GM12878 (cell line): ENCODE measurements at regions not wholly inside any gene's neighbourhood (a gene's known extent, or its start where the extent isn't known, plus 50 kb on each side); places are given as distances from the start of the nearest gene placed in this dataset.

Experiments used
- ATAC-seq: fragments of 200-7000 bp; cut with Tn5 transposase; 3 replicates; pipeline ENCODE4 v1.9.1; 2020; ENCODE audit warnings: mild to moderate bottlenecking, moderate library complexity
- BruUV-seq: library from RNA; stranded (reverse); fragments of 400-500 nt; replicated peaks from 2 replicates; lab custom pipeline; 2021; lab: Mats Ljungman, UMichigan
- CTCF ChIA-PET: fragments of 300-600 bp; sonication (Branson Sonifier 250); formaldehyde crosslinking; extraction: SDS; loops from one replicate; lab custom pipeline; 2021; ENCODE audit warnings: inconsistent platforms; lab: Yijun Ruan, JAX
- POLR2A ChIA-PET: fragments of 350-600 bp; formaldehyde crosslinking; extraction: SDS; loops from one replicate; lab custom pipeline; 2021; ENCODE audit warnings: inconsistent platforms; lab: Charles Lee
- RAD21 ChIA-PET: fragments of 300-600 bp; sonication (Branson Sonifier 250); formaldehyde crosslinking; loops from one replicate; lab custom pipeline; 2023; ENCODE audit warnings: antibody characterized with exemption; ENCODE audit not compliant: unreplicated experiment; lab: Charles Lee
- SMC1A ChIA-PET: fragments of 300-600 bp; sonication (Branson Sonifier 250); formaldehyde crosslinking; loops from one replicate; lab custom pipeline; 2023; ENCODE audit not compliant: unreplicated experiment, uncharacterized antibody; lab: Charles Lee
- DNase-seq: peaks from one replicate; pipeline ENCODE4 v3.0.0-alpha.2; 2011; ENCODE audit warnings: low read depth, low spot score
- FAIRE-seq: peaks from 3 replicates; lab custom pipeline; 2011; peaks lifted over from hg19 to GRCh38; lab: Jason Lieb, UNC
- H2AFZ ChIP-seq: 2 replicates; pipeline ENCODE4 v1.6.0; 2011; ENCODE audit warnings: low read depth, low read length, control low read depth; ENCODE audit not compliant: control insufficient read depth
- H3K27ac ChIP-seq: 2 replicates; pipeline ENCODE4 v1.5.1; 2011; ENCODE audit warnings: control low read depth; ENCODE audit not compliant: control insufficient read depth, insufficient read depth
- H3K27me3 ChIP-seq, 2 experiments: replicated peaks in 1 of 2; 2 replicates each; pipeline versions ENCODE4 v1.6.0 to v1.6.1; 2011; ENCODE audit warnings: low read length in 1 of 2; ENCODE audit not compliant: control insufficient read depth in 2 of 2, insufficient read depth in 2 of 2
- H3K36me3 ChIP-seq, 2 experiments: 2 replicates each; pipeline ENCODE4 v1.5.1; 2011; ENCODE audit warnings: low read length in 1 of 2; ENCODE audit not compliant: control insufficient read depth in 2 of 2, insufficient read depth in 2 of 2
- H3K4me1 ChIP-seq: 2 replicates; pipeline ENCODE4 v1.6.1; 2011; ENCODE audit warnings: mild to moderate bottlenecking, low read length, moderate library complexity, mixed read lengths; ENCODE audit not compliant: control insufficient read depth, insufficient read depth
- H3K4me2 ChIP-seq: 2 replicates; pipeline ENCODE4 v1.6.0; 2011; ENCODE audit warnings: control low read depth; ENCODE audit not compliant: control insufficient read depth, insufficient read depth
- H3K4me3 ChIP-seq: fragments of 200-600 bp; sonication (generic); 2 replicates; pipeline ENCODE4 v1.5.1; 2016
- H3K79me2 ChIP-seq: 2 replicates; pipeline ENCODE4 v1.6.0; 2011; ENCODE audit warnings: low read length; ENCODE audit not compliant: control insufficient read depth, insufficient read depth
- H3K9ac ChIP-seq: 2 replicates; pipeline ENCODE4 v1.8.0; 2011; ENCODE audit warnings: low read length, control low read depth, mixed read lengths; ENCODE audit not compliant: control insufficient read depth, insufficient read depth
- H3K9me3 ChIP-seq: replicated peaks from 3 replicates; pipeline ENCODE4 v1.5.1; 2011; ENCODE audit warnings: mild to moderate bottlenecking, low read length; ENCODE audit not compliant: control insufficient read depth, insufficient read depth
- H4K20me1 ChIP-seq: 2 replicates; pipeline ENCODE4 v1.6.0; 2011; ENCODE audit not compliant: control insufficient read depth, insufficient read depth
- CTCF ChIP-seq, 3 experiments: IDR thresholded peaks in 2 of 3; conservative IDR thresholded peaks in 1 of 3; 2 replicates each; pipeline ENCODE4 v1.5.1; 2011; ENCODE audit warnings: low read depth in 3 of 3, low read length in 3 of 3, mild to moderate bottlenecking in 3 of 3, control low read depth in 2 of 3, moderate library complexity in 2 of 3, inconsistent platforms in 1 of 3, mixed read lengths in 1 of 3; ENCODE audit not compliant: control insufficient read depth in 2 of 3, insufficient read depth in 1 of 3; ENCODE audit errors: extremely low read depth in 1 of 3
- IRF3 ChIP-seq: fragments of 450-650 bp; IDR thresholded peaks from 2 replicates; pipeline ENCODE4 v1.6.1; 2014; ENCODE audit warnings: mild to moderate bottlenecking
- MTA3 ChIP-seq: IDR thresholded peaks from 2 replicates; pipeline ENCODE4 v1.6.1; 2012; ENCODE audit warnings: low read length, inconsistent platforms, borderline replicate concordance
- RAD21 ChIP-seq: IDR thresholded peaks from 2 replicates; pipeline ENCODE4 v1.6.1; 2011; ENCODE audit warnings: mild to moderate bottlenecking, low read depth, low read length, moderate library complexity; ENCODE audit not compliant: insufficient read depth
- WGBS: methylation state at CpG from one replicate; pipeline ENCODE4 v1.1.6; 2016; ENCODE audit warnings: low lambda C conversion rate; ENCODE audit not compliant: insufficient replicate concordance, insufficient coverage; ENCODE audit errors: missing lambda C conversion rate; 5-methylcytosine and 5-hydroxymethylcytosine counted together
- in situ Hi-C: fragments of 300-500 bp; cut with MboI; formaldehyde crosslinking; loops from 9 replicates; pipeline ENCODE4 v1.14.3; 2018; ENCODE audit warnings: mixed read lengths
- intact Hi-C: fragments of 100-400 bp; cut with micrococcal nuclease; formaldehyde crosslinking; loops from one replicate; pipeline ENCODE4 v1.14.2; 2022; ENCODE audit not compliant: unreplicated experiment

GRCh38 chr11:116217006-116217405, 555.8 kb downstream of the BUD13 start:
- RAD21 ChIA-PET, result no interaction called here
- Histone ChIP-seq H3K4me1 (no peaks in the 10 kb centered on the region), H3K36me3 (no peaks in the 10 kb centered on the region), H4K20me1 (no peaks in the 10 kb centered on the region), H3K9ac (no peak overlapping the region)
- no TSS peak for BruUV-seq
- no peak for DNase-seq
- CTCF ChIA-PET, result interaction anchor here (0.6 to 1.8 kb wide), 8 partner anchors 12 to 892 kb away, joined by 3 to 7 read pairs (median 4); no protein-coding TSS in a partner anchor
- POLR2A ChIA-PET, result no interaction called here
- 5% methylated on average over 6 of the region's 6 CpGs for WGBS
- TF ChIP-seq MTA3 (no peak), CTCF (IDR thresholded peaks at IDR 0.05 in 2 of 3, conservative IDR thresholded peaks at IDR 0.05 in 1 of 3; ENCODE audit: control insufficient read depth in 2 of 3, extremely low read depth in 1 of 3, insufficient read depth in 1 of 3, low read depth in 3 of 3, low read length in 3 of 3) (peak; percentile 37 to 63 (median 56); a peak in 5 of 6 replicates)
- TF ChIP-seq, all 136 proteins: peak for 1
- in situ Hi-C loops, result no loop called here
- no peaks in the 10 kb centered on the region for H3K79me2 ChIP-seq
- intact Hi-C loops, result no loop called here
- H3K27ac ChIP-seq, result no peak overlapping the region
- H2AFZ ChIP-seq, result no peak overlapping the region
- SMC1A ChIA-PET, result interaction anchor here (0.7 kb wide), 1 partner anchor 884 kb away, joined by 3 read pairs; no protein-coding TSS in a partner anchor
- H3K4me3 ChIP-seq, result no peak overlapping the region
- H3K27me3 ChIP-seq, result peaks cover 0 to 2% of the 10 kb centered on the region in 2 experiments; a peak in 1 of 4 replicates
- no peak overlapping the region for H3K4me2 ChIP-seq
- ATAC-seq (no peak), FAIRE-seq (no peak)
- H3K9me3 ChIP-seq, result no peaks in the 10 kb centered on the region; the same call in 2 of the 3 replicates

GRCh38 chr11:116215471-116216113, 557.2 kb downstream of the BUD13 start:
- H3K4me1 ChIP-seq, result no peaks in the 10 kb centered on the region
- no peak for FAIRE-seq
- H3K9me3 ChIP-seq, result no peaks in the 10 kb centered on the region; the same call in 2 of the 3 replicates
- WGBS, result 34% methylated on average over 4 of the region's 4 CpGs
- DNase-seq, result no peak
- H3K27ac ChIP-seq, result no peak overlapping the region
- no peak overlapping the region for H3K4me3 ChIP-seq
- H3K79me2 ChIP-seq, result no peaks in the 10 kb centered on the region
- ChIA-PET POLR2A (no interaction called here), SMC1A (interaction anchor here (0.6 kb wide), 1 partner anchor 778 kb away, joined by 3 read pairs; no protein-coding TSS in a partner anchor), CTCF (interaction anchor here (1.4 kb wide), 1 partner anchor 911 kb away, joined by 3 read pairs; no protein-coding TSS in a partner anchor)
- ATAC-seq, result no peak
- no peaks in the 10 kb centered on the region for H3K36me3 ChIP-seq
- no peak overlapping the region for H3K4me2 ChIP-seq
- in situ Hi-C loops, result no loop called here
- no TSS peak for BruUV-seq
- TF ChIP-seq RAD21, result 0 out of 2 replicates have a peak, but pooled peaks have one; percentile 12
- peak in 2 of 3 experiments; percentile 9 to 34; a peak in 2 of 6 replicates for TF ChIP-seq CTCF (IDR thresholded peaks at IDR 0.05 in 2 of 3, conservative IDR thresholded peaks at IDR 0.05 in 1 of 3; ENCODE audit: control insufficient read depth in 2 of 3, extremely low read depth in 1 of 3, insufficient read depth in 1 of 3, low read depth in 3 of 3, low read length in 3 of 3)
- no peak for TF ChIP-seq IRF3
- TF ChIP-seq, all 136 proteins: peak for 2
- Histone ChIP-seq H3K27me3 (peaks cover 0 to 2% of the 10 kb centered on the region in 2 experiments; a peak in 1 of 4 replicates), H3K9ac (no peak overlapping the region), H2AFZ (no peak overlapping the region), H4K20me1 (no peaks in the 10 kb centered on the region)
- RAD21 ChIA-PET, result no interaction called here
- intact Hi-C loops, result no loop called here
